ENCODE measurements at regions not wholly inside any gene's neighbourhood (a gene's known extent, or its start where the extent isn't known, plus 50 kb on each side); places are given as distances from the start of the nearest gene placed in this dataset.

DNA sequence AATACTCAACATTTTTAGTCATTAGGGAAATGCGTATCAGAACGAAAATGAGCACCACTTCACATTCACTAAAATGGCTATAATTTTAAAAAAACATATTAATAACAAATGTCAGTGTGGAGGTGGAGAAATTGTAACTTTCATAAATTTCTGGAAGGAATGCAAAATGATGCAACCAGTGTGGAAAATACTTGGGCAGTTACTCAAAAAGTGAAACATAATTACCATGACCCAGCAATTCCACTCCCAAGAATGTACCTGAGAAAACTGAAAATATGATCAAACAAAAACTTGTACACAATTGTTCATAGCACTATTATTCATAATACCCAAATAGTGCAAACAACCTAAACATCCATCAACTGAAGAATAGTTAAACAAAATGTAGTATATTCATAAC lies 76.1 kb upstream of the FAM241A start:
- Mint-ChIP-seq H3K4me3 (no peak overlapping the region), H3K27ac (no peak overlapping the region), H3K9me3 (peaks cover 26% of the 10 kb centered on the region), H3K36me3 (ENCODE audit: low read depth) (peaks cover 4% of the 10 kb centered on the region), H3K27me3 (ENCODE audit: insufficient read depth) (peaks cover 1% of the 10 kb centered on the region), H3K4me1 (no peaks in the 10 kb centered on the region)
- no peaks in the 10 kb centered on the region for H3K4me1 ChIP-seq (ENCODE audit: control insufficient read depth, insufficient read depth, low read length)
- H3K9ac ChIP-seq (ENCODE audit: extremely low read depth, low read length, poor library complexity, severe bottlenecking), result no peak overlapping the region
- H3K4me3 ChIP-seq (ENCODE audit: low read length), result no peak overlapping the region
- H3K27me3 ChIP-seq (ENCODE audit: control insufficient read depth, insufficient read depth, low read length, poor library complexity, severe bottlenecking), result no peaks in the 10 kb centered on the region
- TF ChIP-seq, protein P1, sequence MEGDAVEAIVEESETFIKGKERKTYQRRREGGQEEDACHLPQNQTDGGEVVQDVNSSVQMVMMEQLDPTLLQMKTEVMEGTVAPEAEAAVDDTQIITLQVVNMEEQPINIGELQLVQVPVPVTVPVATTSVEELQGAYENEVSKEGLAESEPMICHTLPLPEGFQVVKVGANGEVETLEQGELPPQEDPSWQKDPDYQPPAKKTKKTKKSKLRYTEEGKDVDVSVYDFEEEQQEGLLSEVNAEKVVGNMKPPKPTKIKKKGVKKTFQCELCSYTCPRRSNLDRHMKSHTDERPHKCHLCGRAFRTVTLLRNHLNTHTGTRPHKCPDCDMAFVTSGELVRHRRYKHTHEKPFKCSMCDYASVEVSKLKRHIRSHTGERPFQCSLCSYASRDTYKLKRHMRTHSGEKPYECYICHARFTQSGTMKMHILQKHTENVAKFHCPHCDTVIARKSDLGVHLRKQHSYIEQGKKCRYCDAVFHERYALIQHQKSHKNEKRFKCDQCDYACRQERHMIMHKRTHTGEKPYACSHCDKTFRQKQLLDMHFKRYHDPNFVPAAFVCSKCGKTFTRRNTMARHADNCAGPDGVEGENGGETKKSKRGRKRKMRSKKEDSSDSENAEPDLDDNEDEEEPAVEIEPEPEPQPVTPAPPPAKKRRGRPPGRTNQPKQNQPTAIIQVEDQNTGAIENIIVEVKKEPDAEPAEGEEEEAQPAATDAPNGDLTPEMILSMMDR (conservative IDR thresholded peaks at IDR 0.05), result no peak
- H3K9me3 ChIP-seq (ENCODE audit: control insufficient read depth, low read length), result peaks cover 22% of the 10 kb centered on the region
- H3K36me3 ChIP-seq (ENCODE audit: control insufficient read depth, insufficient read depth, low read length), result no peaks in the 10 kb centered on the region
- WGBS, 2 experiments (ENCODE audit: insufficient coverage in 1 of 2, insufficient read length in 1 of 2), result 100% methylated on average over 2 of the region's 2 CpGs; no CpG with 5 or more reads in 1 of the 2 experiments
- no peak for DNase-seq
- no peak overlapping the region for H3K27ac ChIP-seq (ENCODE audit: low read depth, low read length)

DNA sequence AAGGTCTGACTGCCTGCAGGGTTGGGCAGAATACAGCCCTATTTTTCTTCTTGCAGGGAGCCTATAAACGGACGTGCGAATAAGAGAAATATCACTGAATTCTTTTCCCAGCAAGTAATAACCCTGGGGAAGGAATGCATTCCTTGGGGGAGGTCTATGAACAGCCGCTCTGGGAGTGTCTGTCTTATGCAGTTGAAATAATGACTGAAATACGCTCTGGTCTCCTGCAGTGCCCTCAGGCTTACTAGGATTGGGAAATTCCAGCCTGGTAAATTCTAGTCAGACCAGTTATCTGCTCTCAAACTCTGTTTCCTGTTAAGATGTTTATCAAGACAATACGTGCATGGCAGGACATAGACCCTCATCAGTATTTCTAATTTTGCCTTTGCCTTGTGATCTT lies 72.1 kb upstream of the FAM241A start:
- Mint-ChIP-seq H3K27me3 (ENCODE audit: insufficient read depth) (no peaks in the 10 kb centered on the region), H3K27ac (no peak overlapping the region), H3K4me3 (no peak overlapping the region), H3K36me3 (ENCODE audit: low read depth) (peaks cover 4% of the 10 kb centered on the region), H3K4me1 (peaks cover 6% of the 10 kb centered on the region), H3K9me3 (peaks cover 33% of the 10 kb centered on the region)
- Histone ChIP-seq H3K4me1 (ENCODE audit: control insufficient read depth, insufficient read depth, low read length) (peaks cover 8% of the 10 kb centered on the region), H3K4me3 (ENCODE audit: low read length) (no peak overlapping the region), H3K36me3 (ENCODE audit: control insufficient read depth, insufficient read depth, low read length) (no peaks in the 10 kb centered on the region), H3K27me3 (ENCODE audit: control insufficient read depth, insufficient read depth, low read length, poor library complexity, severe bottlenecking) (no peaks in the 10 kb centered on the region), H3K9ac (ENCODE audit: extremely low read depth, low read length, poor library complexity, severe bottlenecking) (no peak overlapping the region), H3K9me3 (ENCODE audit: control insufficient read depth, low read length) (peaks cover 32% of the 10 kb centered on the region), H3K27ac (ENCODE audit: low read depth, low read length) (no peak overlapping the region)
- no peak for DNase-seq
- TF ChIP-seq, protein P1 (conservative IDR thresholded peaks at IDR 0.05), result no peak
- WGBS, 2 experiments (ENCODE audit: insufficient coverage in 1 of 2, insufficient read length in 1 of 2), result 95 to 100% methylated on average over 3 to 6 of the region's 6 CpGs

DNA sequence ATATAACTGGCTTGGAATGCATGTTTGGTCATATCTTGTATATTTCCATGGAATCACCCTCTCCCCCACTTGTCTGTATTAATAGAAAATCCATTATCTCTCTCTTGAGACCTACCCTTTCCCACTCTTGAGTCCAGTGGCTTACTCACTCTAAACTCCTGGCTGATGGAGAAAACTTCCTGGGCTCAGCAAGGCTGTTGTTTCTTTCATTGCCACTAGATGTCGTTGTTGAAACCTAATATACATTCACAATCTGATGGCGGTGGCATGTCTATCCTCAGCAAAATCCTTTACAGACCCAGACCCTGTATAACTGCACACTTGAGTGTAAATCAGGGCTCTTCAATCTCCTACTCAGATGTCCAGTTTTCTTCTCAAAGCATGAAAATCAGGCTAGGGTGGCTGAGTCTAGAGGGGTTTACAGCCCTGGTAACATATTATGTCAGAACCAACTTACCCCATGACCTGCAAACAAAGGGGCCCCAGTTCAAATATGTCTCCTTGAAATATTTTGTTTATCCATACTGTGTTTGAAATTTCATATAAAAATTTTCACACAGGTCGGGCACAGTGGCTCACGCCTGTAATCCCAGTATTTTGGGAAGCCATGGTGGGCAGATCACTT lies 70.0 kb upstream of the FAM241A start:
- Mint-ChIP-seq H3K27ac (no peak overlapping the region), H3K9me3 (peaks cover 29% of the 10 kb centered on the region), H3K36me3 (ENCODE audit: low read depth) (peaks cover 4% of the 10 kb centered on the region), H3K4me3 (no peak overlapping the region), H3K4me1 (peaks cover 25% of the 10 kb centered on the region), H3K27me3 (ENCODE audit: insufficient read depth) (no peaks in the 10 kb centered on the region)
- no peak overlapping the region for H3K27ac ChIP-seq (ENCODE audit: low read depth, low read length)
- peak; percentile 72 for DNase-seq
- TF ChIP-seq, protein P1 (conservative IDR thresholded peaks at IDR 0.05), result peak; percentile 81
- 58 to 62% methylated on average over 4 of the region's 4 CpGs for WGBS, 2 experiments (ENCODE audit: insufficient coverage in 1 of 2, insufficient read length in 1 of 2)
- H3K27me3 ChIP-seq (ENCODE audit: control insufficient read depth, insufficient read depth, low read length, poor library complexity, severe bottlenecking), result no peaks in the 10 kb centered on the region
- no peaks in the 10 kb centered on the region for H3K36me3 ChIP-seq (ENCODE audit: control insufficient read depth, insufficient read depth, low read length)
- peaks cover 14% of the 10 kb centered on the region for H3K4me1 ChIP-seq (ENCODE audit: control insufficient read depth, insufficient read depth, low read length)
- H3K9me3 ChIP-seq (ENCODE audit: control insufficient read depth, low read length), result peaks cover 32% of the 10 kb centered on the region
- H3K4me3 ChIP-seq (ENCODE audit: low read length), result no peak overlapping the region
- H3K9ac ChIP-seq (ENCODE audit: extremely low read depth, low read length, poor library complexity, severe bottlenecking), result no peak overlapping the region
